ENCODE measurements at regions not wholly inside any gene's neighbourhood (a gene's known extent, or its start where the extent isn't known, plus 50 kb on each side); places are given as distances from the start of the nearest gene placed in this dataset.
"Not testable (repeated sequence)": the region's sequence is repeated elsewhere in the genome, so short reads cannot be mapped to it uniquely, and the experiment has no call there.

GRCh38 chr2:65754219-65754618 lies 321.8 kb upstream of the SPRED2 start:
- Histone ChIP-seq H3K4me3 (no peak overlapping the region), H3K27ac (no peak overlapping the region), H3K9me3 (no peaks in the 10 kb centered on the region), H3K36me3 (ENCODE audit: low read depth, missing control alignments) (no peaks in the 10 kb centered on the region), H3K4me1 (no peaks in the 10 kb centered on the region), H3K27me3 (no peaks in the 10 kb centered on the region)
- TF ChIP-seq CTCF (IDR thresholded peaks at IDR 0.05) (no peak), POLR2A (IDR thresholded peaks at IDR 0.05) (no peak)
- 63 to 72% methylated on average over 1 of the region's 1 CpG for WGBS, 2 donors
- intact Hi-C loops (cut with DNase I; ENCODE audit: low total_unique reads): no loop called here
- peak; percentile 38 for DNase-seq

GRCh38 chr2:65751408-65751807 lies 319.0 kb upstream of the SPRED2 start:
- no peaks in the 10 kb centered on the region for H3K36me3 ChIP-seq (ENCODE audit: low read depth, missing control alignments)
- no peak for DNase-seq
- H3K27ac ChIP-seq: no peak overlapping the region
- no peak overlapping the region for H3K4me3 ChIP-seq
- no peak for TF ChIP-seq POLR2A (IDR thresholded peaks at IDR 0.05)
- TF ChIP-seq CTCF (IDR thresholded peaks at IDR 0.05): no peak
- no peaks in the 10 kb centered on the region for H3K27me3 ChIP-seq
- H3K4me1 ChIP-seq: no peaks in the 10 kb centered on the region
- WGBS, 2 donors: 48 to 80% methylated on average over 2 of the region's 2 CpGs
- H3K9me3 ChIP-seq: no peaks in the 10 kb centered on the region
- intact Hi-C loops (cut with DNase I; ENCODE audit: low total_unique reads): no loop called here

GRCh38 chr2:65749545-65749944 lies 317.1 kb upstream of the SPRED2 start:
- no peak overlapping the region for H3K27ac ChIP-seq
- no peaks in the 10 kb centered on the region for H3K4me1 ChIP-seq
- DNase-seq: no peak
- WGBS, 2 donors: 63 to 85% methylated on average over 3 of the region's 3 CpGs
- intact Hi-C loops (cut with DNase I; ENCODE audit: low total_unique reads): no loop called here
- no peaks in the 10 kb centered on the region for H3K9me3 ChIP-seq
- H3K27me3 ChIP-seq: no peaks in the 10 kb centered on the region
- no peak overlapping the region for H3K4me3 ChIP-seq
- no peaks in the 10 kb centered on the region for H3K36me3 ChIP-seq (ENCODE audit: low read depth, missing control alignments)
- TF ChIP-seq POLR2A (IDR thresholded peaks at IDR 0.05) (no peak), CTCF (IDR thresholded peaks at IDR 0.05) (no peak)

GRCh38 chr2:65747875-65748274 lies 315.5 kb upstream of the SPRED2 start:
- H3K9me3 ChIP-seq; H3K27ac ChIP-seq; intact Hi-C loops (cut with DNase I; ENCODE audit: low total_unique reads); H3K36me3 ChIP-seq (ENCODE audit: low read depth, missing control alignments); H3K27me3 ChIP-seq; H3K4me3 ChIP-seq; H3K4me1 ChIP-seq; DNase-seq: not testable (repeated sequence)
- WGBS, 2 donors: 54 to 60% methylated on average over 4 of the region's 4 CpGs

- 46 to 68% methylated on average over 10 to 11 of the region's 11 CpGs for WGBS, 2 donors
- intact Hi-C loops (cut with DNase I; ENCODE audit: low total_unique reads): no loop called here
- peak; percentile 58 for DNase-seq
- Histone ChIP-seq H3K36me3 (ENCODE audit: low read depth, missing control alignments) (no peaks in the 10 kb centered on the region), H3K9me3 (no peaks in the 10 kb centered on the region), H3K4me1 (no peaks in the 10 kb centered on the region), H3K27ac (no peak overlapping the region), H3K4me3 (no peak overlapping the region), H3K27me3 (no peaks in the 10 kb centered on the region)
- no peak for TF ChIP-seq CTCF (IDR thresholded peaks at IDR 0.05)
- no peak for TF ChIP-seq POLR2A (IDR thresholded peaks at IDR 0.05)
These were observed 314.7 kb upstream of the SPRED2 start for GRCh38 chr2:65746931-65747675.
